SK-N-SH (cell line): ENCODE measurements at regions not wholly inside any gene's neighbourhood (a gene's known extent, or its start where the extent isn't known, plus 50 kb on each side); places are given as distances from the start of the nearest gene placed in this dataset.

Source experiments
- CTCF ChIA-PET: fragments of 300-600, 350-600 bp; formaldehyde crosslinking; extraction: SDS; loops from one replicate; lab custom pipeline; 2021; lab: Yijun Ruan, JAX
- POLR2A ChIA-PET: fragments of 350-600 bp; sonication (Branson Sonifier 250); formaldehyde crosslinking; extraction: SDS; loops from one replicate; lab custom pipeline; 2020; ENCODE audit warnings: antibody characterized with exemption, inconsistent platforms; lab: Yijun Ruan, JAX
- DNase-seq: peaks from one replicate; pipeline ENCODE4 v3.0.0; 2012
- H2AFZ ChIP-seq: fragments of 200-600 bp; sonication (generic); 2 replicates; pipeline ENCODE4 v1.8.1; 2016; ENCODE audit warnings: antibody characterized with exemption, mild to moderate bottlenecking, low read depth
- H3F3A ChIP-seq: fragments of 200-600 bp; sonication (generic); replicated peaks from 2 replicates; pipeline ENCODE3; 2016; ENCODE audit warnings: antibody characterized with exemption, mild to moderate bottlenecking; ENCODE audit not compliant: insufficient read depth
- H3K27ac ChIP-seq, 2 experiments: fragments of 200-500 bp in 1 of 2; fragments of 200-600 bp in 1 of 2; sonication (Bioruptor generic) in 1 of 2; sonication (generic), shearing (Covaris generic) in 1 of 2; 2 replicates each; pipeline versions ENCODE4 v1.5.1 to v1.6.1; 2014 to 2016; ENCODE audit warnings: low read depth in 2 of 2, inconsistent platforms in 1 of 2, low read length in 1 of 2, mild to moderate bottlenecking in 1 of 2, mixed read lengths in 1 of 2
- H3K27me3 ChIP-seq: fragments of 200-600 bp; sonication (generic), shearing (Covaris generic); 2 replicates; pipeline ENCODE4 v1.6.1; 2016; ENCODE audit warnings: mixed run types; ENCODE audit not compliant: insufficient read depth
- H3K36me3 ChIP-seq, 2 experiments: fragments of 200-500 bp in 1 of 2; fragments of 200-600 bp in 1 of 2; sonication (Bioruptor generic) in 1 of 2; sonication (generic) in 1 of 2; replicated peaks in 1 of 2; 2 replicates each; pipeline versions ENCODE3 to v1.5.1; 2014 to 2016; ENCODE audit warnings: low read length in 1 of 2, mild to moderate bottlenecking in 1 of 2; ENCODE audit not compliant: insufficient read depth in 2 of 2, control insufficient read depth in 1 of 2
- H3K4me1 ChIP-seq, 2 experiments: fragments of 200-500 bp in 1 of 2; fragments of 200-600 bp in 1 of 2; sonication (Bioruptor generic) in 1 of 2; sonication (generic), shearing (Covaris generic) in 1 of 2; 2 replicates each; pipeline versions ENCODE4 v1.5.1 to v1.6.1; 2014 to 2016; ENCODE audit warnings: low read depth in 1 of 2, low read length in 1 of 2, mixed run types in 1 of 2; ENCODE audit not compliant: insufficient read depth in 2 of 2, control insufficient read depth in 1 of 2
- H3K4me2 ChIP-seq: fragments of 200-600 bp; sonication (generic), shearing (Covaris generic); 2 replicates; pipeline ENCODE4 v1.6.1; 2017; ENCODE audit warnings: mixed run types
- H3K4me3 ChIP-seq, 2 experiments: fragments of 200-500 bp in 1 of 2; fragments of 200-600 bp in 1 of 2; sonication (Bioruptor generic) in 1 of 2; sonication (generic), shearing (Covaris generic) in 1 of 2; 2 replicates each; pipeline versions ENCODE4 v1.5.1 to v1.8.1; 2014 to 2016; ENCODE audit warnings: low read depth in 2 of 2, inconsistent platforms in 1 of 2, low read length in 1 of 2, mild to moderate bottlenecking in 1 of 2, mixed read lengths in 1 of 2, moderate library complexity in 1 of 2
- H3K79me2 ChIP-seq: fragments of 200-600 bp; sonication (generic); 2 replicates; pipeline ENCODE4 v1.8.1; 2017; ENCODE audit warnings: mild to moderate bottlenecking; ENCODE audit not compliant: insufficient read depth
- H3K9ac ChIP-seq: fragments of 200-600 bp; sonication (generic); 2 replicates; pipeline ENCODE4 v1.6.1; 2017; ENCODE audit warnings: mixed run types
- H3K9me2 ChIP-seq: fragments of 200-600 bp; sonication (generic); 2 replicates; pipeline ENCODE4 v1.6.1; 2017; ENCODE audit warnings: mixed run types
- H3K9me3 ChIP-seq: fragments of 200-600 bp; sonication (generic); 2 replicates; pipeline ENCODE4 v1.6.1; 2017; ENCODE audit warnings: mixed run types, mild to moderate bottlenecking, moderate library complexity
- H4K20me1 ChIP-seq: fragments of 200-600 bp; sonication (generic); 2 replicates; pipeline ENCODE4 v1.6.1; 2017; ENCODE audit warnings: mild to moderate bottlenecking, mixed run types; ENCODE audit not compliant: insufficient read depth
- EZH2phosphoT487 ChIP-seq: fragments of 200-600 bp; sonication (generic); IDR thresholded peaks from 2 replicates; pipeline ENCODE4 v1.6.1; 2017; ENCODE audit warnings: low read depth, mixed run types, mild to moderate bottlenecking, antibody characterized with exemption, moderate library complexity, borderline replicate concordance
- FOSL2 ChIP-seq: IDR thresholded peaks from 2 replicates; pipeline ENCODE4 v1.4.0; 2012; ENCODE audit warnings: low read depth, mild to moderate bottlenecking, moderate library complexity, borderline replicate concordance
- FOXJ3 ChIP-seq: sonication (generic); formaldehyde crosslinking; IDR thresholded peaks from 2 replicates; pipeline ENCODE4 v1.5.1; 2020; ENCODE audit warnings: mild to moderate bottlenecking, missing genetic modification reagents
- FOXM1 ChIP-seq: IDR thresholded peaks from 2 replicates; pipeline ENCODE4 v1.4.0; 2012; ENCODE audit warnings: low read depth, mild to moderate bottlenecking
- GATA2 ChIP-seq: sonication (generic); formaldehyde crosslinking; IDR thresholded peaks from 2 replicates; pipeline ENCODE4 v1.5.0; 2020; ENCODE audit warnings: mild to moderate bottlenecking, missing genetic modification reagents
- NFIC ChIP-seq: IDR thresholded peaks from 2 replicates; pipeline ENCODE4 v1.4.0; 2012; ENCODE audit warnings: borderline replicate concordance
- POLR2AphosphoS5 ChIP-seq: IDR thresholded peaks from 2 replicates; pipeline ENCODE4 v1.6.1; 2012; ENCODE audit warnings: low read depth, low read length
- RAD21 ChIP-seq: IDR thresholded peaks from 2 replicates; pipeline ENCODE4 v1.6.1; 2012; ENCODE audit warnings: mild to moderate bottlenecking, low read length
- RFX5 ChIP-seq: IDR thresholded peaks from 2 replicates; pipeline ENCODE4 v1.6.1; 2012; ENCODE audit warnings: mild to moderate bottlenecking, improper control_type of control experiment, low read length
- RXRA ChIP-seq: IDR thresholded peaks from 2 replicates; pipeline ENCODE4 v1.4.0; 2012; ENCODE audit warnings: low read depth, mild to moderate bottlenecking, borderline replicate concordance
- SMC3 ChIP-seq: IDR thresholded peaks from 2 replicates; pipeline ENCODE4 v1.6.1; 2012; ENCODE audit warnings: low read depth, low read length, improper control_type of control experiment
- TEAD4 ChIP-seq: IDR thresholded peaks from 2 replicates; pipeline ENCODE4 v1.4.0; 2012; ENCODE audit warnings: mild to moderate bottlenecking, borderline replicate concordance; ENCODE audit not compliant: insufficient read depth
- YY1 ChIP-seq: IDR thresholded peaks from 2 replicates; pipeline ENCODE4 v1.4.0; 2012; ENCODE audit warnings: low read depth, mild to moderate bottlenecking
- WGBS: methylation state at CpG from one replicate; pipeline ENCODE4 v1.1.6; 2017; ENCODE audit warnings: low lambda C conversion rate; 5-methylcytosine and 5-hydroxymethylcytosine counted together
- TF ChIP-seq, protein P1 (sequence below): fragments of 150-350 bp; IDR thresholded peaks from 2 replicates; pipeline ENCODE4 v1.6.1; 2016; ENCODE audit warnings: mild to moderate bottlenecking, low read depth, low read length
- TF ChIP-seq, protein P2 (sequence below): fragments of 200-600 bp; sonication (generic); IDR thresholded peaks from 2 replicates; pipeline ENCODE4 v1.6.1; 2017; ENCODE audit warnings: antibody characterized with exemption, mild to moderate bottlenecking, moderate library complexity
- TF ChIP-seq, protein P3 (sequence below): IDR thresholded peaks from 2 replicates; pipeline ENCODE4 v1.4.0; 2012; ENCODE audit warnings: low read depth, borderline replicate concordance
- TF ChIP-seq, protein P4 (sequence below): IDR thresholded peaks from 2 replicates; pipeline ENCODE4; 2012

DNA sequence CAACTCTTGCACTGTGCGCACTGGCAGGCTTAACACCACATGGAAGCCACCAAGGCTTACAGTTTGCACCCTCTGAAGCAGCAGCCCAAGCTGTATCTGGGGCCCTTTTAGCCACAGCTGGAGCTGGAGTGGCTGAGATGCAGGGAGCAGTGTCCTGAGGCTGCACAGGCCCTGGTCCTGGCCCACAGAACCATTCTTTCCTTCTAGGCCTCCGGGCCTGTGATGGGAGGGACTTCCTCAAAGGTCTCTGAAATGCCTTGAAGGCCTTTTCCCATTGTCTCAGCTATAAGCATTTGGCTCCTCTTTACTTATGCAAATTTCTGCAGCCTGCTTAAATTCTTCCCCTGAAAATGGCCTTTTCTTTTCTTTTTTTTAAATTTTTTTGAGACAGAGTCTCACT is 104.4 kb upstream of the CPLX2 start:
- Histone ChIP-seq H3K9me2 (no peaks in the 10 kb centered on the region), H3K36me3 (no peaks in the 10 kb centered on the region), H3K9me3 (no peaks in the 10 kb centered on the region), H3K4me2 (no peak overlapping the region), H3K4me3 (no peak overlapping the region), H3K79me2 (no peaks in the 10 kb centered on the region), H3K27ac (no peak overlapping the region), H3K4me1 (no peaks in the 10 kb centered on the region), H2AFZ (no peak overlapping the region), H3K9ac (no peak overlapping the region), H3K27me3 (no peaks in the 10 kb centered on the region), H4K20me1 (no peaks in the 10 kb centered on the region), H3F3A (no peaks in the 10 kb centered on the region)
- no peak for DNase-seq
- CTCF ChIA-PET = no interaction called here
- POLR2A ChIA-PET = no interaction called here
- WGBS = 23% methylated on average over 1 of the region's 2 CpGs
- TF ChIP-seq FOSL2 = no peak

DNA sequence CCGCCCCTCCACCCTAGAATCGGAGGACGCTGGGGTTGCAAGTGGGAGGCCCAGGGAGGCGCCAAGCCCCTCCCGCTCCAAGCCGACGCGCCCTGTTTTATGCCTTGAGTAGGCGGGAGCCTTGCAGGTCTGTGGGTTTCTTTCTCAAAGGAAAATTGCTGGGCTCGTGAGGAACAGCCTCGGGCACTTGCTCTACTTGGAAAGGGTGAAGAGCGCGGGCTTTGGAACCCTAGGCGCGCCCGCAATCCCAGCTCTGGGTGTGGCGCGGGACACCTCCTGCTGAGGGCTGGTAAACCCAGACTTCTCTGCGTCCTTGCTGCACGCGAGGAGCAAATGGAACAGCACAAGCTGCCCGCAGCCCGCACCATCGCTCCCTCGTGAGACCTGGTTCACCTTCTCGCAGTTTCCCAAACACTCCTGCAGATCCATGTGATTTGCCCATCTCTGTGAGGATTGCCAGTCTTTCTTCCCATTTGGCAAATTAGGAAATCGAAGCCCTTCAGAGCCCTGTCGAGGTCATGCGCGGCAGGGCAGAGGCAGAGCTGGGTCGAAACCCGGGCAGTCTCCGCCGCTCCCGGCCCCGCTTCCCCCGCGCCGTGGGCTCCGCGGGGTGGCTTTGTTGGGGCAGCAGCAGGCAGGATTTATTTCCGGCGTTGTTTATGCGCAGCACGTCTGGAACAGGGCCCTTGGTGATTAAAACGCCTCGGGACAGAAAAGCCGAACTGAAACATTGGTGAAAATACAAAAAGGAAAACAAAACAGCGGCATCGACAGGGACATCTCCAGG is 98.4 kb upstream of the CPLX2 start:
- H3K4me2 ChIP-seq = no peak overlapping the region
- no peaks in the 10 kb centered on the region for H3K27me3 ChIP-seq
- no peaks in the 10 kb centered on the region for H3K9me2 ChIP-seq
- no peaks in the 10 kb centered on the region for H3K4me1 ChIP-seq
- H3K27ac ChIP-seq = no peak overlapping the region
- H3K79me2 ChIP-seq = no peaks in the 10 kb centered on the region
- no peaks in the 10 kb centered on the region for H3K36me3 ChIP-seq
- no peak overlapping the region for H3K9ac ChIP-seq
- H4K20me1 ChIP-seq = no peaks in the 10 kb centered on the region
- POLR2A ChIA-PET = no interaction called here
- H2AFZ ChIP-seq = no peak overlapping the region
- no peak overlapping the region for H3K4me3 ChIP-seq
- no peaks in the 10 kb centered on the region for H3K9me3 ChIP-seq
- no peak for TF ChIP-seq EZH2phosphoT487
- TF ChIP-seq TEAD4 = no peak
- TF ChIP-seq POLR2AphosphoS5 = no peak
- no peak for TF ChIP-seq RFX5
- TF ChIP-seq NFIC = no peak
- TF ChIP-seq FOXM1 = no peak
- TF ChIP-seq RXRA = no peak
- no peak for TF ChIP-seq YY1
- TF ChIP-seq SMC3 = no peak
- TF ChIP-seq, protein P1, sequence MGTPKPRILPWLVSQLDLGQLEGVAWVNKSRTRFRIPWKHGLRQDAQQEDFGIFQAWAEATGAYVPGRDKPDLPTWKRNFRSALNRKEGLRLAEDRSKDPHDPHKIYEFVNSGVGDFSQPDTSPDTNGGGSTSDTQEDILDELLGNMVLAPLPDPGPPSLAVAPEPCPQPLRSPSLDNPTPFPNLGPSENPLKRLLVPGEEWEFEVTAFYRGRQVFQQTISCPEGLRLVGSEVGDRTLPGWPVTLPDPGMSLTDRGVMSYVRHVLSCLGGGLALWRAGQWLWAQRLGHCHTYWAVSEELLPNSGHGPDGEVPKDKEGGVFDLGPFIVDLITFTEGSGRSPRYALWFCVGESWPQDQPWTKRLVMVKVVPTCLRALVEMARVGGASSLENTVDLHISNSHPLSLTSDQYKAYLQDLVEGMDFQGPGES = no peak
- TF ChIP-seq GATA2 (CRISPR knock-in tag) = no peak
- no peak for TF ChIP-seq FOXJ3 (CRISPR knock-in tag)
- TF ChIP-seq RAD21 = no peak
- TF ChIP-seq, protein P2, sequence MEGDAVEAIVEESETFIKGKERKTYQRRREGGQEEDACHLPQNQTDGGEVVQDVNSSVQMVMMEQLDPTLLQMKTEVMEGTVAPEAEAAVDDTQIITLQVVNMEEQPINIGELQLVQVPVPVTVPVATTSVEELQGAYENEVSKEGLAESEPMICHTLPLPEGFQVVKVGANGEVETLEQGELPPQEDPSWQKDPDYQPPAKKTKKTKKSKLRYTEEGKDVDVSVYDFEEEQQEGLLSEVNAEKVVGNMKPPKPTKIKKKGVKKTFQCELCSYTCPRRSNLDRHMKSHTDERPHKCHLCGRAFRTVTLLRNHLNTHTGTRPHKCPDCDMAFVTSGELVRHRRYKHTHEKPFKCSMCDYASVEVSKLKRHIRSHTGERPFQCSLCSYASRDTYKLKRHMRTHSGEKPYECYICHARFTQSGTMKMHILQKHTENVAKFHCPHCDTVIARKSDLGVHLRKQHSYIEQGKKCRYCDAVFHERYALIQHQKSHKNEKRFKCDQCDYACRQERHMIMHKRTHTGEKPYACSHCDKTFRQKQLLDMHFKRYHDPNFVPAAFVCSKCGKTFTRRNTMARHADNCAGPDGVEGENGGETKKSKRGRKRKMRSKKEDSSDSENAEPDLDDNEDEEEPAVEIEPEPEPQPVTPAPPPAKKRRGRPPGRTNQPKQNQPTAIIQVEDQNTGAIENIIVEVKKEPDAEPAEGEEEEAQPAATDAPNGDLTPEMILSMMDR = no peak
- TF ChIP-seq, protein P3, sequence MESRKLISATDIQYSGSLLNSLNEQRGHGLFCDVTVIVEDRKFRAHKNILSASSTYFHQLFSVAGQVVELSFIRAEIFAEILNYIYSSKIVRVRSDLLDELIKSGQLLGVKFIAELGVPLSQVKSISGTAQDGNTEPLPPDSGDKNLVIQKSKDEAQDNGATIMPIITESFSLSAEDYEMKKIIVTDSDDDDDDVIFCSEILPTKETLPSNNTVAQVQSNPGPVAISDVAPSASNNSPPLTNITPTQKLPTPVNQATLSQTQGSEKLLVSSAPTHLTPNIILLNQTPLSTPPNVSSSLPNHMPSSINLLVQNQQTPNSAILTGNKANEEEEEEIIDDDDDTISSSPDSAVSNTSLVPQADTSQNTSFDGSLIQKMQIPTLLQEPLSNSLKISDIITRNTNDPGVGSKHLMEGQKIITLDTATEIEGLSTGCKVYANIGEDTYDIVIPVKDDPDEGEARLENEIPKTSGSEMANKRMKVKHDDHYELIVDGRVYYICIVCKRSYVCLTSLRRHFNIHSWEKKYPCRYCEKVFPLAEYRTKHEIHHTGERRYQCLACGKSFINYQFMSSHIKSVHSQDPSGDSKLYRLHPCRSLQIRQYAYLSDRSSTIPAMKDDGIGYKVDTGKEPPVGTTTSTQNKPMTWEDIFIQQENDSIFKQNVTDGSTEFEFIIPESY = no peak
- no peak for TF ChIP-seq FOSL2
- TF ChIP-seq, protein P4, sequence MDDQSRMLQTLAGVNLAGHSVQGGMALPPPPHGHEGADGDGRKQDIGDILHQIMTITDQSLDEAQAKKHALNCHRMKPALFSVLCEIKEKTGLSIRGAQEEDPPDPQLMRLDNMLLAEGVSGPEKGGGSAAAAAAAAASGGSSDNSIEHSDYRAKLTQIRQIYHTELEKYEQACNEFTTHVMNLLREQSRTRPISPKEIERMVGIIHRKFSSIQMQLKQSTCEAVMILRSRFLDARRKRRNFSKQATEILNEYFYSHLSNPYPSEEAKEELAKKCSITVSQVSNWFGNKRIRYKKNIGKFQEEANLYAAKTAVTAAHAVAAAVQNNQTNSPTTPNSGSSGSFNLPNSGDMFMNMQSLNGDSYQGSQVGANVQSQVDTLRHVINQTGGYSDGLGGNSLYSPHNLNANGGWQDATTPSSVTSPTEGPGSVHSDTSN = no peak
- 80% methylated on average over 32 of the region's 50 CpGs for WGBS
- no peak for DNase-seq
- no peaks in the 10 kb centered on the region for H3F3A ChIP-seq
- CTCF ChIA-PET = interaction anchor here (0.6 to 1.4 kb wide), 5 partner anchors 95 to 456 kb away, joined by 3 to 4 read pairs (median 3); no protein-coding TSS in a partner anchor
